H9 (cell line): ENCODE measurements at regions not wholly inside any gene's neighbourhood (a gene's known extent, or its start where the extent isn't known, plus 50 kb on each side); places are given as distances from the start of the nearest gene placed in this dataset.

Experiments
- DNase-seq: peaks from one replicate; pipeline ENCODE4 v3.0.0-alpha.2; 2017
- H2AFZ ChIP-seq: one replicate; pipeline ENCODE4 v1.6.1; 2013; ENCODE audit warnings: mild to moderate bottlenecking, low read length, control low read depth, moderate library complexity
- H2AK5ac ChIP-seq: 2 replicates; pipeline ENCODE4 v1.6.1; 2013; ENCODE audit warnings: low read length, control low read depth, mixed read lengths; ENCODE audit not compliant: insufficient read length
- H2BK120ac ChIP-seq: one replicate; pipeline ENCODE4 v1.6.1; 2013; ENCODE audit warnings: low read depth, mild to moderate bottlenecking, low read length, control low read depth, inconsistent platforms; ENCODE audit not compliant: poor library complexity, severe bottlenecking
- H2BK12ac ChIP-seq: 2 replicates; pipeline ENCODE4 v1.6.1; 2013; ENCODE audit warnings: low read length, control low read depth, mixed read lengths, low read depth; ENCODE audit not compliant: insufficient read length
- H2BK15ac ChIP-seq: 2 replicates; pipeline ENCODE4 v1.6.1; 2013; ENCODE audit warnings: low read depth, low read length, control low read depth
- H2BK20ac ChIP-seq: one replicate; pipeline ENCODE4 v1.6.1; 2013; ENCODE audit warnings: low read depth, mild to moderate bottlenecking, low read length, control low read depth, inconsistent platforms; ENCODE audit not compliant: poor library complexity, severe bottlenecking
- H2BK5ac ChIP-seq: 2 replicates; pipeline ENCODE4 v1.6.1; 2013; ENCODE audit warnings: low read length, control low read depth, mixed read lengths; ENCODE audit not compliant: insufficient read length
- H3K14ac ChIP-seq: 2 replicates; pipeline ENCODE4 v1.6.1; 2013; ENCODE audit warnings: low read length, control low read depth; ENCODE audit not compliant: insufficient read depth
- H3K18ac ChIP-seq: 2 replicates; pipeline ENCODE4 v1.6.1; 2013; ENCODE audit warnings: low read depth, mild to moderate bottlenecking, mixed read lengths, low read length, control low read depth; ENCODE audit not compliant: insufficient read length
- H3K23ac ChIP-seq: 2 replicates; pipeline ENCODE4 v1.6.1; 2013; ENCODE audit warnings: low read length, control low read depth, mixed read lengths, low read depth; ENCODE audit not compliant: insufficient read length
- H3K23me2 ChIP-seq: 2 replicates; pipeline ENCODE4 v1.6.1; 2013; ENCODE audit warnings: low read depth, mild to moderate bottlenecking, mixed read lengths, low read length, control low read depth; ENCODE audit not compliant: insufficient read length, poor library complexity, severe bottlenecking
- H3K27ac ChIP-seq: 2 replicates; pipeline ENCODE4 v1.5.1; 2013; ENCODE audit warnings: low read length, control low read depth, mixed read lengths, low read depth; ENCODE audit not compliant: insufficient read length
- H3K27me3 ChIP-seq: 2 replicates; pipeline ENCODE4 v1.6.1; 2013; ENCODE audit warnings: low read length, control low read depth, inconsistent platforms; ENCODE audit not compliant: insufficient read depth
- H3K4ac ChIP-seq: 2 replicates; pipeline ENCODE4 v1.6.1; 2013; ENCODE audit warnings: low read depth, mild to moderate bottlenecking, control low read depth, inconsistent platforms, low read length, moderate library complexity
- H3K4me1 ChIP-seq: 2 replicates; pipeline ENCODE4 v1.6.1; 2013; ENCODE audit warnings: low read length, control low read depth, inconsistent platforms; ENCODE audit not compliant: insufficient read depth
- H3K4me2 ChIP-seq: 2 replicates; pipeline ENCODE4 v1.6.1; 2013; ENCODE audit warnings: low read length, control low read depth, mixed read lengths; ENCODE audit not compliant: insufficient read length, insufficient read depth
- H3K56ac ChIP-seq: 2 replicates; pipeline ENCODE4 v1.6.1; 2013; ENCODE audit warnings: low read depth, mild to moderate bottlenecking, mixed read lengths, low read length, control low read depth; ENCODE audit not compliant: insufficient read length
- H3K79me1 ChIP-seq: 2 replicates; pipeline ENCODE4 v1.6.1; 2013; ENCODE audit warnings: low read depth, mild to moderate bottlenecking, moderate library complexity, low read length, control low read depth, inconsistent platforms; ENCODE audit not compliant: insufficient read depth, poor library complexity, severe bottlenecking
- H3K79me2 ChIP-seq: 2 replicates; pipeline ENCODE4 v1.6.1; 2013; ENCODE audit warnings: low read length, control low read depth, inconsistent platforms; ENCODE audit not compliant: insufficient read depth
- H3K9ac ChIP-seq: 2 replicates; pipeline ENCODE4 v1.6.1; 2013; ENCODE audit warnings: low read length, control low read depth, mixed read lengths; ENCODE audit not compliant: insufficient read length; ENCODE audit errors: extremely low read depth
- H3K9me3 ChIP-seq: one replicate; pipeline ENCODE4 v1.6.1; 2013; ENCODE audit warnings: low read depth, low read length, inconsistent platforms; ENCODE audit not compliant: control insufficient read depth
- H3T11ph ChIP-seq: one replicate; pipeline ENCODE4 v1.6.1; 2013; ENCODE audit warnings: mild to moderate bottlenecking, low read length, control low read depth, inconsistent platforms
- H4K20me1 ChIP-seq: one replicate; pipeline ENCODE4 v1.6.1; 2013; ENCODE audit not compliant: control insufficient read depth, insufficient read length, insufficient read depth
- H4K5ac ChIP-seq: 2 replicates; pipeline ENCODE4 v1.6.1; 2013; ENCODE audit warnings: low read depth, mild to moderate bottlenecking, mixed read lengths, low read length, control low read depth; ENCODE audit not compliant: insufficient read length
- H4K8ac ChIP-seq: replicated peaks from 2 replicates; pipeline ENCODE4 v1.6.1; 2013; ENCODE audit warnings: low read length, control low read depth, mixed read lengths, low read depth; ENCODE audit not compliant: insufficient read length
- H4K91ac ChIP-seq: 2 replicates; pipeline ENCODE4 v1.6.1; 2013; ENCODE audit warnings: low read depth, mild to moderate bottlenecking, moderate library complexity, mixed read lengths, low read length, control low read depth; ENCODE audit not compliant: insufficient read length
- H3K27ac Mint-ChIP-seq, 3 experiments: 2 replicates in 2 of 3; 3 replicates in 1 of 3; pipeline ENCODE4 v1.8.0; 2020 to 2021; ENCODE audit warnings: mixed read lengths in 3 of 3, mild to moderate bottlenecking in 1 of 3, moderate library complexity in 1 of 3
- H3K27me3 Mint-ChIP-seq: 2 replicates; pipeline ENCODE4 v1.8.0; 2021; ENCODE audit warnings: low read depth, mild to moderate bottlenecking, moderate library complexity, mixed read lengths
- H3K36me3 Mint-ChIP-seq, 3 experiments: 2 replicates in 2 of 3; 3 replicates in 1 of 3; pipeline ENCODE4 v1.8.0; 2020 to 2021; ENCODE audit warnings: low read depth in 3 of 3, mixed read lengths in 3 of 3; ENCODE audit not compliant: insufficient read depth in 1 of 3
- H3K4me1 Mint-ChIP-seq, 2 experiments: 2 replicates each; pipeline ENCODE4 v1.8.0; 2020; ENCODE audit warnings: mixed read lengths in 2 of 2
- H3K4me3 Mint-ChIP-seq, 2 experiments: 2 replicates in 1 of 2; 3 replicates in 1 of 2; pipeline ENCODE4 v1.8.0; 2020 to 2021; ENCODE audit warnings: mild to moderate bottlenecking in 2 of 2, mixed read lengths in 2 of 2, moderate library complexity in 1 of 2
- H3K9me3 Mint-ChIP-seq, 2 experiments: 2 replicates in 1 of 2; 3 replicates in 1 of 2; pipeline ENCODE4 v1.8.0; 2020; ENCODE audit warnings: mild to moderate bottlenecking in 2 of 2, mixed read lengths in 2 of 2, moderate library complexity in 1 of 2
- CTCF ChIP-seq: fragments of 200-600 bp; sonication (generic); conservative IDR thresholded peaks from 3 replicates; pipeline ENCODE4 v1.8.0; 2021; ENCODE audit warnings: antibody characterized with exemption, mild to moderate bottlenecking
- WGBS: extraction: QIAGEN DNeasy Blood & Tissue Kit; methylation state at CpG from one replicate; pipeline ENCODE4 v1.1.7; 2013; ENCODE audit warnings: missing lambda C conversion rate, low lambda C conversion rate, mixed read lengths; ENCODE audit not compliant: insufficient read length; ENCODE audit errors: extremely low coverage; 5-methylcytosine and 5-hydroxymethylcytosine counted together

- DNase-seq, result no peak
Measured at GRCh38 chr5:3307982-3308621, 287.5 kb upstream of the IRX1 start.

More at GRCh38 chr5:3307982-3308621, 287.5 kb upstream of the IRX1 start:
- Histone ChIP-seq H2AFZ (no peak overlapping the region), H3K4me1 (no peaks in the 10 kb centered on the region), H3K79me2 (no peaks in the 10 kb centered on the region), H4K5ac (no peak overlapping the region), H3K14ac (no peak overlapping the region), H2BK12ac (no peak overlapping the region), H3K27me3 (no peaks in the 10 kb centered on the region), H3K27ac (no peak overlapping the region), H4K91ac (no peak overlapping the region), H3K4me2 (no peak overlapping the region), H2AK5ac (no peak overlapping the region), H3K18ac (no peak overlapping the region), H3K23ac (no peak overlapping the region), H3K23me2 (no peaks in the 10 kb centered on the region), H4K20me1 (no peaks in the 10 kb centered on the region), H4K8ac (no peak overlapping the region), H2BK20ac (no peak overlapping the region), H3K56ac (no peak overlapping the region), H3K4ac (no peak overlapping the region), H3K79me1 (no peaks in the 10 kb centered on the region), H3K9me3 (no peaks in the 10 kb centered on the region), H2BK15ac (no peak overlapping the region), H3K9ac (no peak overlapping the region), H2BK120ac (no peak overlapping the region), H3T11ph (no peak overlapping the region), H2BK5ac (no peak overlapping the region)
- Mint-ChIP-seq H3K4me1 (no peaks in the 10 kb centered on the region), H3K9me3 (peaks cover 0 to 8% of the 10 kb centered on the region in 2 experiments; a peak in 4 of 5 replicates), H3K27ac (no peak overlapping the region), H3K4me3 (no peak overlapping the region), H3K27me3 (no peaks in the 10 kb centered on the region), H3K36me3 (peaks cover 0 to 5% (median 5%) of the 10 kb centered on the region in 3 experiments; a peak in 4 of 7 replicates)
- WGBS, result no CpG with 5 or more reads among the region's 9 CpGs
- TF ChIP-seq CTCF, result no peak
